ENCODE measurements at regions not wholly inside any gene's neighbourhood (a gene's known extent, or its start where the extent isn't known, plus 50 kb on each side); places are given as distances from the start of the nearest gene placed in this dataset.

GRCh38 chr10:44264244-44264643, 120.7 kb downstream of the CXCL12 start:
- CTCF ChIA-PET = interaction anchor here (1.2 kb wide), 1 partner anchor 47 kb away, joined by 4 read pairs; no protein-coding TSS in a partner anchor
- no peak overlapping the region for H2AFZ ChIP-seq (ENCODE audit: low read depth)
- H3K27ac ChIP-seq (ENCODE audit: low read depth in 2 of 2, low read length in 1 of 2) = peak overlapping the region in 1 of 2 experiments; percentile 73; a peak in 2 of 4 replicates

GRCh38 chr10:44263771-44264170, 121.1 kb downstream of the CXCL12 start:
- TF ChIP-seq GABPA (IDR thresholded peaks at IDR 0.05; ENCODE audit: low read depth) (no peak), MXI1 (IDR thresholded peaks at IDR 0.05; ENCODE audit: low read depth, low read length) (no peak), NFIC (IDR thresholded peaks at IDR 0.05; ENCODE audit: borderline replicate concordance) (no peak), USF2 (IDR thresholded peaks at IDR 0.05; ENCODE audit: borderline replicate concordance, low read depth, low read length) (no peak)
- Histone ChIP-seq H4K20me1 (ENCODE audit: insufficient read depth) (no peaks in the 10 kb centered on the region), H2AFZ (ENCODE audit: low read depth) (no peak overlapping the region), H3K9me2 (no peaks in the 10 kb centered on the region), H3K9me3 (no peaks in the 10 kb centered on the region), H3K4me3 (ENCODE audit: low read depth in 2 of 2, low read length in 1 of 2) (no peak overlapping the region), H3K79me2 (ENCODE audit: insufficient read depth) (no peaks in the 10 kb centered on the region), H3K36me3 (replicated peaks in 1 of 2; ENCODE audit: control insufficient read depth in 1 of 2, insufficient read depth in 2 of 2, low read length in 1 of 2) (no peaks in the 10 kb centered on the region), H3K9ac (no peak overlapping the region), H3K4me2 (no peak overlapping the region), H3F3A (replicated peaks; ENCODE audit: insufficient read depth) (no peaks in the 10 kb centered on the region), H3K27ac (ENCODE audit: low read depth in 2 of 2, low read length in 1 of 2) (peak overlapping the region in 1 of 2 experiments; percentile 73; a peak in 2 of 4 replicates), H3K4me1 (ENCODE audit: control insufficient read depth in 1 of 2, insufficient read depth in 2 of 2, low read depth in 1 of 2, low read length in 1 of 2) (peaks cover 0 to 48% of the 10 kb centered on the region in 2 experiments; a peak in 2 of 4 replicates), H3K27me3 (ENCODE audit: insufficient read depth) (no peaks in the 10 kb centered on the region)
- CTCF ChIA-PET = interaction anchor here (1.2 kb wide), 1 partner anchor 47 kb away, joined by 4 read pairs; no protein-coding TSS in a partner anchor
- no peak for DNase-seq
- WGBS (ENCODE audit: low lambda C conversion rate) = 38% methylated on average over 3 of the region's 3 CpGs
- POLR2A ChIA-PET = no interaction called here

More at GRCh38 chr10:44264244-44264643, 120.7 kb downstream of the CXCL12 start:
- no peaks in the 10 kb centered on the region for H4K20me1 ChIP-seq (ENCODE audit: insufficient read depth)
- no peak overlapping the region for H3K4me3 ChIP-seq (ENCODE audit: low read depth in 2 of 2, low read length in 1 of 2)
- no peak overlapping the region for H3K4me2 ChIP-seq
- no peak for DNase-seq
- WGBS (ENCODE audit: low lambda C conversion rate) = 28% methylated on average over 4 of the region's 4 CpGs
- H3F3A ChIP-seq (replicated peaks; ENCODE audit: insufficient read depth) = no peaks in the 10 kb centered on the region
- TF ChIP-seq PBX3 (IDR thresholded peaks at IDR 0.05) (no peak), ELF1 (IDR thresholded peaks at IDR 0.05) (no peak), FOSL2 (IDR thresholded peaks at IDR 0.05; ENCODE audit: borderline replicate concordance, low read depth) (no peak), USF2 (IDR thresholded peaks at IDR 0.05; ENCODE audit: borderline replicate concordance, low read depth, low read length) (no peak), GATA2 (CRISPR knock-in tag; IDR thresholded peaks at IDR 0.05) (no peak), TCF12 (IDR thresholded peaks at IDR 0.05) (no peak), MAX (IDR thresholded peaks at IDR 0.05; ENCODE audit: low read depth) (no peak)
- H3K4me1 ChIP-seq (ENCODE audit: control insufficient read depth in 1 of 2, insufficient read depth in 2 of 2, low read depth in 1 of 2, low read length in 1 of 2) = peaks cover 0 to 43% of the 10 kb centered on the region in 2 experiments; a peak in 2 of 4 replicates
- no peak overlapping the region for H3K9ac ChIP-seq
- no peaks in the 10 kb centered on the region for H3K79me2 ChIP-seq (ENCODE audit: insufficient read depth)
- POLR2A ChIA-PET = no interaction called here
- H3K9me2 ChIP-seq = no peaks in the 10 kb centered on the region
- no peaks in the 10 kb centered on the region for H3K36me3 ChIP-seq (replicated peaks in 1 of 2; ENCODE audit: control insufficient read depth in 1 of 2, insufficient read depth in 2 of 2, low read length in 1 of 2)
- no peaks in the 10 kb centered on the region for H3K27me3 ChIP-seq (ENCODE audit: insufficient read depth)
- H3K9me3 ChIP-seq = no peaks in the 10 kb centered on the region
